Liver (tissue), 3 donors: ENCODE measurements at regions not wholly inside any gene's neighbourhood (a gene's known extent, or its start where the extent isn't known, plus 50 kb on each side); places are given as distances from the start of the nearest gene placed in this dataset.

Experiments used
- JUND ChIP-seq, 2 donors: IDR thresholded peaks; 2 replicates each; pipeline ENCODE4 v1.6.1; 2016; ENCODE audit warnings: antibody characterized with exemption in 2 of 2
- RAD21 ChIP-seq, 2 donors: IDR thresholded peaks; 2 replicates each; pipeline ENCODE4 v1.6.1; 2016; ENCODE audit warnings: antibody characterized with exemption in 2 of 2, mild to moderate bottlenecking in 2 of 2
- TAF1 ChIP-seq: conservative IDR thresholded peaks from 2 replicates; pipeline ENCODE4 v1.6.1; 2016; ENCODE audit warnings: antibody characterized with exemption, mild to moderate bottlenecking
- ZBTB33 ChIP-seq: IDR thresholded peaks from 2 replicates; pipeline ENCODE4 v1.6.1; 2016; ENCODE audit warnings: antibody characterized with exemption
- TF ChIP-seq, protein P1 (sequence below): fragments of 150-350 bp; IDR thresholded peaks from 2 replicates; pipeline ENCODE4 v1.5.1; 2017; ENCODE audit warnings: improper control_type of control experiment, low read depth, low read length; ENCODE audit not compliant: missing input control
- donor health status: healthy.
- donor health status: healthy.

- TF ChIP-seq TAF1 (no peak), JUND (IDR thresholded peaks at IDR 0.05) (no peak), RAD21 (IDR thresholded peaks at IDR 0.05) (no peak), ZBTB33 (no peak)
- TF ChIP-seq, protein P1, sequence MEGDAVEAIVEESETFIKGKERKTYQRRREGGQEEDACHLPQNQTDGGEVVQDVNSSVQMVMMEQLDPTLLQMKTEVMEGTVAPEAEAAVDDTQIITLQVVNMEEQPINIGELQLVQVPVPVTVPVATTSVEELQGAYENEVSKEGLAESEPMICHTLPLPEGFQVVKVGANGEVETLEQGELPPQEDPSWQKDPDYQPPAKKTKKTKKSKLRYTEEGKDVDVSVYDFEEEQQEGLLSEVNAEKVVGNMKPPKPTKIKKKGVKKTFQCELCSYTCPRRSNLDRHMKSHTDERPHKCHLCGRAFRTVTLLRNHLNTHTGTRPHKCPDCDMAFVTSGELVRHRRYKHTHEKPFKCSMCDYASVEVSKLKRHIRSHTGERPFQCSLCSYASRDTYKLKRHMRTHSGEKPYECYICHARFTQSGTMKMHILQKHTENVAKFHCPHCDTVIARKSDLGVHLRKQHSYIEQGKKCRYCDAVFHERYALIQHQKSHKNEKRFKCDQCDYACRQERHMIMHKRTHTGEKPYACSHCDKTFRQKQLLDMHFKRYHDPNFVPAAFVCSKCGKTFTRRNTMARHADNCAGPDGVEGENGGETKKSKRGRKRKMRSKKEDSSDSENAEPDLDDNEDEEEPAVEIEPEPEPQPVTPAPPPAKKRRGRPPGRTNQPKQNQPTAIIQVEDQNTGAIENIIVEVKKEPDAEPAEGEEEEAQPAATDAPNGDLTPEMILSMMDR, result no peak
These were observed 92.9 kb downstream of the PALM2AKAP2 start for GRCh38 chr9:109872901-109873300.
